ENCODE measurements at regions not wholly inside any gene's neighbourhood (a gene's known extent, or its start where the extent isn't known, plus 50 kb on each side); places are given as distances from the start of the nearest gene placed in this dataset.

DNA sequence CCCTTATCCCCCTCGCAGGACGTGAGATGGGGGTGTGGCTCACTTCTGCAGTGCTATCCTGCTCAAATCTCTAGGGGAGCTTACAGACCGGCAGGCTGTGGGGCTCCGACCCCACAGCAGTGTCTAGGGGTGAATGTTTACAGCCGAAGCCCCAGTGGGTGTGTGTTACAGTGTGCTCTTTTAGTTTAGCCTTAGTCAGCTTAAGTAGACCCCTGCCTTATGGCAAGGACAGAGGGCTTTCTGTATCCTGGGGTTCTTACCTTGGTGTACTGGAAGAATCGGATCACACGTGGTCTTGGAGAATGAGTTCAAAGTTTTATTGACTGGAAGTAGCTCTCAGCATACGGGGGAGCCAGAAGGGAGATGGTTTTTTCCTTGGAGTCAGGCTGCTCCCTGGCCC is 348.2 kb upstream of the GYPC start:
- H3K9me3 Mint-ChIP-seq = peaks cover 0 to 8% (median 4%) of the 10 kb centered on the region in 7 donors
- Histone ChIP-seq H3K4me1 (ENCODE audit: control insufficient read depth in 1 of 2, insufficient read depth in 2 of 2, low read length in 2 of 2) (no peaks in the 10 kb centered on the region), H4K20me1 (ENCODE audit: insufficient read depth, low read length) (no peaks in the 10 kb centered on the region), H3K79me2 (ENCODE audit: insufficient read depth, low read length) (no peaks in the 10 kb centered on the region), H3K27ac (ENCODE audit: low read depth in 1 of 2, low read length in 2 of 2) (no peak overlapping the region), H3K36me3 (replicated peaks in 1 of 2; ENCODE audit: control insufficient read depth in 1 of 2, insufficient read depth in 2 of 2, low read length in 2 of 2) (no peaks in the 10 kb centered on the region), H3K27me3 (ENCODE audit: control insufficient read depth in 2 of 2, insufficient read depth in 2 of 2, low read length in 2 of 2) (no peaks in the 10 kb centered on the region), H3K9me3 (replicated peaks in 1 of 2; ENCODE audit: control insufficient read depth in 1 of 2, insufficient read depth in 1 of 2, low read length in 2 of 2) (peaks cover 0 to 9% of the 10 kb centered on the region in 2 donors), H3K4me2 (replicated peaks; ENCODE audit: extremely low read depth, low read length, poor library complexity, severe bottlenecking) (no peak overlapping the region), H3K9ac (ENCODE audit: insufficient read depth, low read length, poor library complexity, severe bottlenecking) (no peak overlapping the region), H2AFZ (ENCODE audit: insufficient read depth, low read depth, low read length, poor library complexity, severe bottlenecking) (no peak overlapping the region), H3K4me3 (replicated peaks in 1 of 3; ENCODE audit: low read depth in 2 of 3, low read length in 3 of 3) (no peak overlapping the region)
- no peak overlapping the region for H3K4me3 Mint-ChIP-seq
- no peaks in the 10 kb centered on the region for H3K36me3 Mint-ChIP-seq
- intact Hi-C loops (cut with micrococcal nuclease) = no loop called here
- no peaks in the 10 kb centered on the region for H3K4me1 Mint-ChIP-seq
- no peak for TF ChIP-seq CTCF (IDR thresholded peaks at IDR 0.05)
- WGBS (ENCODE audit: insufficient coverage) = 78% methylated on average over 4 of the region's 8 CpGs
- H3K27me3 Mint-ChIP-seq (ENCODE audit: low read depth in 3 of 3) = peaks cover 0 to 3% (median 2%) of the 10 kb centered on the region in 3 donors
- no peak for DNase-seq
- no peak overlapping the region for H3K27ac Mint-ChIP-seq

DNA sequence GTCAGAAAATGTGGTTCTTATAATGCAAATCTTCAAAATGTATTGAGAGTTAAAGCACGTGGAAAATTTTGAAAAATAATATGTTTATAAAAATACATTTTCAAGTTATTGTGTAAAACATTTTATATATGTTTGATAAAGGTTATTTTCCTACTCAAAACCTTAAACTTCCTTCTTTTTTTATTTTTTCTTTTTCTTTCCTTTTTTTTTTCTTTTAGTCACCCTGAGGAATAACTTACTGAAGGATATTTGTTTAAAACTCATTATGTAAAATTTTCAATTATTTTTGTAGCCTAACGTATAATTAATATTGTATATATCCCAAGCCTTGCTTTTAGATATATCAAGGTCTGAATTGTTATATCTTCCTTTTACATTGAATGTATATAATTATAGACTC is 346.8 kb upstream of the GYPC start:
- no peaks in the 10 kb centered on the region for H3K36me3 Mint-ChIP-seq
- H3K27ac Mint-ChIP-seq = no peak overlapping the region

More for the DNA sequence above, 346.8 kb upstream of the GYPC start:
- no peak overlapping the region for H3K4me3 Mint-ChIP-seq
- Histone ChIP-seq H3K27ac (ENCODE audit: low read depth in 1 of 2, low read length in 2 of 2) (no peak overlapping the region), H3K27me3 (ENCODE audit: control insufficient read depth in 2 of 2, insufficient read depth in 2 of 2, low read length in 2 of 2) (no peaks in the 10 kb centered on the region), H3K4me1 (ENCODE audit: control insufficient read depth in 1 of 2, insufficient read depth in 2 of 2, low read length in 2 of 2) (no peaks in the 10 kb centered on the region), H2AFZ (ENCODE audit: insufficient read depth, low read depth, low read length, poor library complexity, severe bottlenecking) (no peak overlapping the region), H3K9me3 (replicated peaks in 1 of 2; ENCODE audit: control insufficient read depth in 1 of 2, insufficient read depth in 1 of 2, low read length in 2 of 2) (peaks cover 0 to 9% of the 10 kb centered on the region in 2 donors), H3K9ac (ENCODE audit: insufficient read depth, low read length, poor library complexity, severe bottlenecking) (no peak overlapping the region), H3K4me3 (replicated peaks in 1 of 3; ENCODE audit: low read depth in 2 of 3, low read length in 3 of 3) (no peak overlapping the region), H3K79me2 (ENCODE audit: insufficient read depth, low read length) (no peaks in the 10 kb centered on the region), H4K20me1 (ENCODE audit: insufficient read depth, low read length) (no peaks in the 10 kb centered on the region), H3K36me3 (replicated peaks in 1 of 2; ENCODE audit: control insufficient read depth in 1 of 2, insufficient read depth in 2 of 2, low read length in 2 of 2) (no peaks in the 10 kb centered on the region), H3K4me2 (replicated peaks; ENCODE audit: extremely low read depth, low read length, poor library complexity, severe bottlenecking) (no peak overlapping the region)
- peaks cover 0 to 3% (median 0%) of the 10 kb centered on the region in 3 donors for H3K27me3 Mint-ChIP-seq (ENCODE audit: low read depth in 3 of 3)
- intact Hi-C loops (cut with micrococcal nuclease) = no loop called here
- WGBS (ENCODE audit: insufficient coverage) = no CpG with 5 or more reads among the region's 2 CpGs
- no peak for TF ChIP-seq CTCF (IDR thresholded peaks at IDR 0.05)
- DNase-seq = no peak
- H3K4me1 Mint-ChIP-seq = no peaks in the 10 kb centered on the region
- H3K9me3 Mint-ChIP-seq = peaks cover 0 to 8% (median 5%) of the 10 kb centered on the region in 7 donors
